K562 (cell line): ENCODE measurements at regions not wholly inside any gene's neighbourhood (a gene's known extent, or its start where the extent isn't known, plus 50 kb on each side); places are given as distances from the start of the nearest gene placed in this dataset.

Experiments used
- ATAC-seq: fragments of 200-7000 bp; cut with Tn5 transposase; 3 replicates; pipeline ENCODE4 v1.9.1; 2020; ENCODE audit warnings: moderate library complexity
- BruUV-seq: library from RNA; stranded (reverse); fragments of 400-500 nt; replicated peaks from 2 replicates; lab custom pipeline; 2021; lab: Mats Ljungman, UMichigan
- CTCF ChIA-PET: fragments of 300-600 bp; formaldehyde crosslinking; extraction: SDS; loops from one replicate; lab custom pipeline; 2021; ENCODE audit warnings: low intra/inter-chr PET ratio; lab: Yijun Ruan, JAX
- POLR2A ChIA-PET: fragments of 300-600, 350-650 bp; sonication (Branson Sonifier 250); formaldehyde crosslinking; extraction: SDS; loops from one replicate; lab custom pipeline; 2021; ENCODE audit warnings: antibody characterized with exemption, inconsistent platforms; lab: Yijun Ruan, JAX
- DNase-seq, 4 experiments: peaks; one replicate each; pipeline versions ENCODE4 v3.0.0 to v3.0.0-alpha.2; 2011 to 2018; ENCODE audit warnings: low spot score in 3 of 4, mixed read lengths in 3 of 4; ENCODE audit errors: extremely low read depth in 1 of 4
- FAIRE-seq: peaks from 2 replicates; lab custom pipeline; 2011; peaks lifted over from hg19 to GRCh38; lab: Jason Lieb, UNC
- H2AFZ ChIP-seq: 2 replicates; pipeline ENCODE4 v1.6.0; 2011; ENCODE audit warnings: low read depth, low read length, control low read depth, inconsistent platforms
- H3K27ac ChIP-seq: fragments of 200-600 bp; 3 replicates; pipeline ENCODE4 v1.8.0; 2011; ENCODE audit warnings: low read depth, mild to moderate bottlenecking, control low read depth, inconsistent platforms, low read length, moderate library complexity, mixed read lengths; ENCODE audit errors: extremely low read depth
- H3K27me3 ChIP-seq, 2 experiments: fragments of 300-600 bp in 1 of 2; 2 replicates in 1 of 2; 3 replicates in 1 of 2; pipeline versions ENCODE4 v1.6.0 to v1.8.0; 2011; ENCODE audit warnings: inconsistent platforms in 2 of 2, low read length in 2 of 2, mild to moderate bottlenecking in 1 of 2, mixed read lengths in 1 of 2, moderate library complexity in 1 of 2; ENCODE audit not compliant: control insufficient read depth in 2 of 2, insufficient read depth in 2 of 2
- H3K36me3 ChIP-seq: fragments of 300-600 bp; 3 replicates; pipeline ENCODE4 v1.8.0; 2011; ENCODE audit warnings: mild to moderate bottlenecking, low read length, inconsistent platforms; ENCODE audit not compliant: control insufficient read depth, insufficient read depth
- H3K4me1 ChIP-seq, 2 experiments: fragments of 200-600 bp in 1 of 2; replicated peaks in 1 of 2; 2 replicates in 1 of 2; 3 replicates in 1 of 2; pipeline versions ENCODE4 v1.5.1 to v1.8.0; 2011; ENCODE audit warnings: inconsistent platforms in 2 of 2, low read length in 2 of 2, mild to moderate bottlenecking in 1 of 2, mixed read lengths in 1 of 2, moderate library complexity in 1 of 2; ENCODE audit not compliant: control insufficient read depth in 2 of 2, insufficient read depth in 2 of 2
- H3K4me2 ChIP-seq: 2 replicates; pipeline ENCODE4 v1.6.1; 2011; ENCODE audit warnings: low read length, control low read depth, inconsistent platforms, mixed read lengths; ENCODE audit not compliant: insufficient read depth
- H3K4me3 ChIP-seq: fragments of 200-600 bp; sonication (generic), shearing (Covaris generic); 2 replicates; pipeline ENCODE4 v1.5.1; 2016; ENCODE audit warnings: control low read depth, inconsistent platforms
- H3K79me2 ChIP-seq: fragments of 200-600 bp; 3 replicates; pipeline ENCODE4 v1.8.0; 2011; ENCODE audit warnings: low read length, inconsistent platforms; ENCODE audit not compliant: control insufficient read depth, insufficient read depth
- H3K9ac ChIP-seq, 2 experiments: 2 replicates each; pipeline versions ENCODE4 v1.6.0 to v1.6.1; 2011; ENCODE audit warnings: low read depth in 2 of 2, low read length in 2 of 2, control low read depth in 1 of 2, inconsistent platforms in 1 of 2, mild to moderate bottlenecking in 1 of 2, mixed read lengths in 1 of 2; ENCODE audit not compliant: insufficient read depth in 1 of 2
- H3K9me1 ChIP-seq: one replicate; pipeline ENCODE4 v1.6.0; 2011; ENCODE audit warnings: inconsistent platforms, mild to moderate bottlenecking, low read length, moderate library complexity; ENCODE audit not compliant: control insufficient read depth, insufficient read depth
- H3K9me3 ChIP-seq: replicated peaks from 2 replicates; pipeline ENCODE4 v1.5.1; 2011; ENCODE audit warnings: low read depth, low read length, inconsistent platforms; ENCODE audit not compliant: control insufficient read depth, insufficient read depth
- H4K20me1 ChIP-seq: replicated peaks from 2 replicates; pipeline ENCODE4 v1.6.1; 2011; ENCODE audit warnings: low read length, inconsistent platforms, mixed read lengths; ENCODE audit not compliant: control insufficient read depth, insufficient read depth
- ERF ChIP-seq: fragments of 450-650 bp; formaldehyde crosslinking; IDR thresholded peaks from 2 replicates; pipeline ENCODE4 v1.4.0; 2020; ENCODE audit warnings: mild to moderate bottlenecking, mixed read lengths
- FOXA1 ChIP-seq: fragments of 450-650 bp; IDR thresholded peaks from 2 replicates; pipeline ENCODE4 v1.6.1; 2016; ENCODE audit warnings: mild to moderate bottlenecking, borderline replicate concordance
- FOXA3 ChIP-seq, 2 experiments: fragments of 450-650 bp in 1 of 2; sonication (generic) in 1 of 2; formaldehyde crosslinking; IDR thresholded peaks in 1 of 2; conservative IDR thresholded peaks in 1 of 2; 2 replicates each; pipeline versions ENCODE4 v1.4.0 to v1.8.0; 2020 to 2022; ENCODE audit warnings: mild to moderate bottlenecking in 2 of 2, missing genetic modification reagents in 1 of 2
- IRF2 ChIP-seq: sonication (generic); formaldehyde crosslinking; IDR thresholded peaks from 2 replicates; pipeline ENCODE4 v1.8.1; 2022; ENCODE audit warnings: mild to moderate bottlenecking, missing genetic modification reagents
- MED1 ChIP-seq: sonication (generic); formaldehyde crosslinking; IDR thresholded peaks from 2 replicates; pipeline ENCODE4 v1.8.1; 2023; ENCODE audit warnings: missing genetic modification reagents, borderline replicate concordance
- NBN ChIP-seq: fragments of 450-650 bp; IDR thresholded peaks from 2 replicates; pipeline ENCODE4 v1.6.1; 2016; ENCODE audit warnings: low read depth, mild to moderate bottlenecking
- NCOA2 ChIP-seq, 2 experiments: fragments of 450-650 bp; IDR thresholded peaks; 2 replicates each; pipeline ENCODE4 v1.6.1; 2018; ENCODE audit warnings: mild to moderate bottlenecking in 2 of 2, moderate library complexity in 1 of 2; ENCODE audit not compliant: partially characterized antibody in 2 of 2
- RAD51 ChIP-seq: fragments of 450-650 bp; IDR thresholded peaks from 2 replicates; pipeline ENCODE4 v1.7.1; 2016; ENCODE audit warnings: low read depth, mild to moderate bottlenecking, borderline replicate concordance
- RHOXF2B ChIP-seq: fragments of 250-450 bp; sonication (Bioruptor Pico); conservative IDR thresholded peaks from 2 replicates; pipeline ENCODE4 v1.5.1; 2021
- SP1 ChIP-seq: sonication (generic); formaldehyde crosslinking; IDR thresholded peaks from 2 replicates; pipeline ENCODE4 v1.8.1; 2022; ENCODE audit warnings: mild to moderate bottlenecking, missing genetic modification reagents
- STAG1 ChIP-seq: sonication (generic); formaldehyde crosslinking; IDR thresholded peaks from 2 replicates; pipeline ENCODE4 v1.5.0; 2020; ENCODE audit warnings: missing genetic modification reagents, borderline replicate concordance
- ZBED1 ChIP-seq: IDR thresholded peaks from 2 replicates; pipeline ENCODE4 v1.6.1; 2014
- ZKSCAN1 ChIP-seq: fragments of 150-350 bp; IDR thresholded peaks from 2 replicates; pipeline ENCODE4 v1.6.1; 2016; ENCODE audit warnings: low read depth, low read length
- ZNF217 ChIP-seq: sonication (generic); formaldehyde crosslinking; IDR thresholded peaks from 2 replicates; pipeline ENCODE4 v1.8.0; 2022; ENCODE audit warnings: mild to moderate bottlenecking, missing genetic modification reagents
- ZNF274 ChIP-seq: IDR thresholded peaks from 2 replicates; pipeline ENCODE4 v1.6.1; 2011; ENCODE audit warnings: low read depth, mild to moderate bottlenecking, low read length, moderate library complexity, borderline replicate concordance
- ZNF696 ChIP-seq: fragments of 250-450 bp; sonication (Bioruptor Pico); conservative IDR thresholded peaks from 2 replicates; pipeline ENCODE4 v1.4.0; 2020; ENCODE audit warnings: mild to moderate bottlenecking, moderate library complexity
- WGBS: fragments of 100-300 bp; shearing (Covaris generic); methylation state at CpG from one replicate; pipeline ENCODE4 v1.1.6; 2016; ENCODE audit warnings: low coverage, mixed read lengths; ENCODE audit not compliant: insufficient coverage; ENCODE audit errors: missing lambda C conversion rate; 5-methylcytosine and 5-hydroxymethylcytosine counted together
- in situ Hi-C: fragments of 300-500 bp; cut with MboI; formaldehyde crosslinking; loops from 4 replicates; pipeline ENCODE4 v1.15.0; 2018; ENCODE audit warnings: inconsistent platforms, mixed read lengths
- intact Hi-C: fragments of 100-400 bp; cut with micrococcal nuclease; formaldehyde crosslinking; loops from 2 replicates; pipeline ENCODE4 v1.14.2; 2022
- TF ChIP-seq, protein P1 (sequence below), 3 experiments: fragments of 200-800 bp in 1 of 3; sonication (Bioruptor generic) in 1 of 3; sonication (generic) in 1 of 3; formaldehyde crosslinking in 1 of 3; IDR thresholded peaks; 2 replicates each; pipeline versions ENCODE4 v1.6.1 to v1.8.0; 2016 to 2022; ENCODE audit warnings: mild to moderate bottlenecking in 2 of 3, missing compliant biosample characterization in 2 of 3, missing genetic modification characterization in 2 of 3, missing genetic modification reagents in 1 of 3
- TF ChIP-seq, protein P2 (sequence below): sonication (generic); formaldehyde crosslinking; IDR thresholded peaks from 2 replicates; pipeline ENCODE4 v1.8.0; 2023; ENCODE audit warnings: missing genetic modification reagents, mild to moderate bottlenecking, borderline replicate concordance

DNA sequence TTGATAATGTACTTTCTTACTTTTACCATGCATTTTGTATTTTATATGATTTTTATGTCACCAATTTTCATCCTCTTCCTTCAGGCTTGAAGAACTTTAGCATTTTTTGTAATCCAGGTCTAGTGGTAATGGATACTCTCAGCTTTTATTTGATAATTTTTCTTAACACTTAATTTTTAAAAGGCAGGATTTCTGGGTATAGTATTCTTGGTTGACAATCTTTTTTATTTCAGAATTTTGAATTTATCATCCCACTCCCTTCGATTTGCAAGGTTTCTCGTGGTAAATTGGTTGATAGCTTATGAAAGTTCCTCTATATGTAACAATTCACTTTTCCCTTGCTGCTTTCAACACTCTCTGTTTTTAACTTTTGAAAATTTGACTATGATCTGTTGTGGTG lies 363.7 kb downstream of the HTR7 start (continued):
- TF ChIP-seq NCOA2 (IDR thresholded peaks at IDR 0.05; ENCODE audit: partially characterized antibody in 2 of 2) (no peak), RHOXF2B (no peak), NBN (no peak)

DNA sequence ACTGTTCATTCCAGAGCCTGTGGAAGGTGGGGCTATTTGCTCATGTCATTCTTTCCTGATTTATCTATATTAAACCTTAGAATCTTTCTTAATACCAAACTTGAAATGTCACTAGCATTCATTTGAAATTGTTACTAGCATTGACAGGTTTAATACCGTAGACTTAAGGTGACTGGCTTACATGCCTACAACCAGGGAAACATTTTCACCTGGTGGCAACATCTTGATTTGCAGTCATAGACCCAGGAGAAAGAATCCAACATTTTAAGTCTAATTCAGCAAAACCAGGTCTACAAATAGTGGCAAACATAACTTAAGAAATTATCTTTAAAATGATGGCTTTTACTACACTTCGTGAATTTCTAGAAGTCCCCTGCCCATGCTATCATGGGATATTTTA lies 353.7 kb downstream of the HTR7 start:
- no peak overlapping the region for H3K27ac ChIP-seq
- H2AFZ ChIP-seq, result no peak overlapping the region
- H3K79me2 ChIP-seq, result no peaks in the 10 kb centered on the region
- no peak for FAIRE-seq
- H3K9ac ChIP-seq, result no peak overlapping the region
- in situ Hi-C loops, result no loop called here
- H3K9me3 ChIP-seq, result no peaks in the 10 kb centered on the region
- no peak for ATAC-seq
- intact Hi-C loops, result no loop called here
- BruUV-seq, result no TSS peak
- H3K36me3 ChIP-seq, result no peaks in the 10 kb centered on the region
- no peak overlapping the region for H3K4me3 ChIP-seq
- WGBS, result 0% methylated on average over 2 of the region's 2 CpGs
- no peaks in the 10 kb centered on the region for H3K4me1 ChIP-seq
- DNase-seq, result no peak
- ChIA-PET CTCF (no interaction called here), POLR2A (no interaction called here)
- no peak overlapping the region for H3K4me2 ChIP-seq
- no peaks in the 10 kb centered on the region for H4K20me1 ChIP-seq
- no peaks in the 10 kb centered on the region for H3K27me3 ChIP-seq
- H3K9me1 ChIP-seq, result no peaks in the 10 kb centered on the region
- TF ChIP-seq ZNF217 (CRISPR knock-in tag) (no peak), RAD51 (no peak), ZNF696 (CRISPR knock-in tag) (no peak), FOXA3 (CRISPR knock-in tag; conservative IDR thresholded peaks at IDR 0.05 in 1 of 2, IDR thresholded peaks at IDR 0.05 in 1 of 2) (no peak), ZNF274 (no peak), ZKSCAN1 (no peak), SP1 (CRISPR knock-in tag) (no peak), FOXA1 (no peak), MED1 (CRISPR knock-in tag) (no peak), ERF (CRISPR knock-in tag) (no peak), IRF2 (CRISPR knock-in tag) (no peak), STAG1 (CRISPR knock-in tag) (no peak), ZBED1 (no peak)
- TF ChIP-seq, protein P1, sequence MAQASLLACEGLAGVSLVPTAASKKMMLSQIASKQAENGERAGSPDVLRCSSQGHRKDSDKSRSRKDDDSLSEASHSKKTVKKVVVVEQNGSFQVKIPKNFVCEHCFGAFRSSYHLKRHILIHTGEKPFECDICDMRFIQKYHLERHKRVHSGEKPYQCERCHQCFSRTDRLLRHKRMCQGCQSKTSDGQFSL (CRISPR knock-in tag; IDR thresholded peaks at IDR 0.05), result no peak
- TF ChIP-seq, protein P1 (tag; IDR thresholded peaks at IDR 0.05), result no peak
- TF ChIP-seq, protein P2, sequence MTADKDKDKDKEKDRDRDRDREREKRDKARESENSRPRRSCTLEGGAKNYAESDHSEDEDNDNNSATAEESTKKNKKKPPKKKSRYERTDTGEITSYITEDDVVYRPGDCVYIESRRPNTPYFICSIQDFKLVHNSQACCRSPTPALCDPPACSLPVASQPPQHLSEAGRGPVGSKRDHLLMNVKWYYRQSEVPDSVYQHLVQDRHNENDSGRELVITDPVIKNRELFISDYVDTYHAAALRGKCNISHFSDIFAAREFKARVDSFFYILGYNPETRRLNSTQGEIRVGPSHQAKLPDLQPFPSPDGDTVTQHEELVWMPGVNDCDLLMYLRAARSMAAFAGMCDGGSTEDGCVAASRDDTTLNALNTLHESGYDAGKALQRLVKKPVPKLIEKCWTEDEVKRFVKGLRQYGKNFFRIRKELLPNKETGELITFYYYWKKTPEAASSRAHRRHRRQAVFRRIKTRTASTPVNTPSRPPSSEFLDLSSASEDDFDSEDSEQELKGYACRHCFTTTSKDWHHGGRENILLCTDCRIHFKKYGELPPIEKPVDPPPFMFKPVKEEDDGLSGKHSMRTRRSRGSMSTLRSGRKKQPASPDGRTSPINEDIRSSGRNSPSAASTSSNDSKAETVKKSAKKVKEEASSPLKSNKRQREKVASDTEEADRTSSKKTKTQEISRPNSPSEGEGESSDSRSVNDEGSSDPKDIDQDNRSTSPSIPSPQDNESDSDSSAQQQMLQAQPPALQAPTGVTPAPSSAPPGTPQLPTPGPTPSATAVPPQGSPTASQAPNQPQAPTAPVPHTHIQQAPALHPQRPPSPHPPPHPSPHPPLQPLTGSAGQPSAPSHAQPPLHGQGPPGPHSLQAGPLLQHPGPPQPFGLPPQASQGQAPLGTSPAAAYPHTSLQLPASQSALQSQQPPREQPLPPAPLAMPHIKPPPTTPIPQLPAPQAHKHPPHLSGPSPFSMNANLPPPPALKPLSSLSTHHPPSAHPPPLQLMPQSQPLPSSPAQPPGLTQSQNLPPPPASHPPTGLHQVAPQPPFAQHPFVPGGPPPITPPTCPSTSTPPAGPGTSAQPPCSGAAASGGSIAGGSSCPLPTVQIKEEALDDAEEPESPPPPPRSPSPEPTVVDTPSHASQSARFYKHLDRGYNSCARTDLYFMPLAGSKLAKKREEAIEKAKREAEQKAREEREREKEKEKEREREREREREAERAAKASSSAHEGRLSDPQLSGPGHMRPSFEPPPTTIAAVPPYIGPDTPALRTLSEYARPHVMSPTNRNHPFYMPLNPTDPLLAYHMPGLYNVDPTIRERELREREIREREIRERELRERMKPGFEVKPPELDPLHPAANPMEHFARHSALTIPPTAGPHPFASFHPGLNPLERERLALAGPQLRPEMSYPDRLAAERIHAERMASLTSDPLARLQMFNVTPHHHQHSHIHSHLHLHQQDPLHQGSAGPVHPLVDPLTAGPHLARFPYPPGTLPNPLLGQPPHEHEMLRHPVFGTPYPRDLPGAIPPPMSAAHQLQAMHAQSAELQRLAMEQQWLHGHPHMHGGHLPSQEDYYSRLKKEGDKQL (CRISPR knock-in tag), result no peak
